ENCODE measurements at regions not wholly inside any gene's neighbourhood (a gene's known extent, or its start where the extent isn't known, plus 50 kb on each side); places are given as distances from the start of the nearest gene placed in this dataset.

DNA sequence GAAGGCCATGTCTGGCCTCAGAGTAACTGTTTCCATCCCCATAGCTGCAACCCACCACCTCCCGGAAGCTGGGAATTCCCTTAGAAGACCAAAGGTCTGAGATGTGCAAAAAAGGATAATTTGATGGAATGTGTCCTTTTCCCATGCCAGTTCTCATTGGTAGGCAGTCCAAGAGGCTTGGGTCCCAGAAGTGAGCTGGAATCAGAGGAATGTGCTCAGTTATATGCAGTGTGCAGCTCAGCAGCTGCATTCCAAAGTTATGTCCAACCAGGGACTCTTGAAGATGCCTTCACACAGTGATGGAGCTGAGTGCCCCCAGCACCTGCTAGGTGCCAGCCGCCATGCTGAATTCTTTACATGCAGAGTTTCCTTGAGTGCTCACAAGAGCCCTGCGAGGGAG, 583.9 kb upstream of the TBX3 start:
- DNase-seq: no peak
- H3K27ac ChIP-seq: no peak overlapping the region
- TF ChIP-seq, protein P1, sequence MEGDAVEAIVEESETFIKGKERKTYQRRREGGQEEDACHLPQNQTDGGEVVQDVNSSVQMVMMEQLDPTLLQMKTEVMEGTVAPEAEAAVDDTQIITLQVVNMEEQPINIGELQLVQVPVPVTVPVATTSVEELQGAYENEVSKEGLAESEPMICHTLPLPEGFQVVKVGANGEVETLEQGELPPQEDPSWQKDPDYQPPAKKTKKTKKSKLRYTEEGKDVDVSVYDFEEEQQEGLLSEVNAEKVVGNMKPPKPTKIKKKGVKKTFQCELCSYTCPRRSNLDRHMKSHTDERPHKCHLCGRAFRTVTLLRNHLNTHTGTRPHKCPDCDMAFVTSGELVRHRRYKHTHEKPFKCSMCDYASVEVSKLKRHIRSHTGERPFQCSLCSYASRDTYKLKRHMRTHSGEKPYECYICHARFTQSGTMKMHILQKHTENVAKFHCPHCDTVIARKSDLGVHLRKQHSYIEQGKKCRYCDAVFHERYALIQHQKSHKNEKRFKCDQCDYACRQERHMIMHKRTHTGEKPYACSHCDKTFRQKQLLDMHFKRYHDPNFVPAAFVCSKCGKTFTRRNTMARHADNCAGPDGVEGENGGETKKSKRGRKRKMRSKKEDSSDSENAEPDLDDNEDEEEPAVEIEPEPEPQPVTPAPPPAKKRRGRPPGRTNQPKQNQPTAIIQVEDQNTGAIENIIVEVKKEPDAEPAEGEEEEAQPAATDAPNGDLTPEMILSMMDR (IDR thresholded peaks at IDR 0.05; ENCODE audit: low read depth, low read length): no peak

DNA sequence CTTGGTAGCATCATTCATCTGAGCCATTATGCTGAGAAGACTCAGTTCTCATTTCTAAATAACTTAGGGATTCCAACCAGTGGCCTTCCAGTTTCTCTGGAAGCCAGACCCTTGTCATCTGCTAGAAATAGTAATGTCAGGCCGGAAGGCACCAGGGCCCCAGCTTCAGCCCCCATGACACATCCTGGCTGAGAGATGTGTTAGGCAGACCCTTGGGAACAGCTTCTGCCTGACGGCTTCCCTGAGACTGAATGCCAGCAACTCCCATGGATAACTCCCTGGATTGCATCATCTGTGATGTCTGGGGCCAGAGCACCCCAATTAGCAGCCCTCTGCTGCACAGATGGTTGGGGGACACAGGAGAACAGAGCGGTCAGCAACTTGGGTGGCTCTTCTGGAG, 583.5 kb upstream of the TBX3 start:
- Histone ChIP-seq H3K36me3 (no peaks in the 10 kb centered on the region), H3K27me3 (ENCODE audit: insufficient read depth, low read depth, severe bottlenecking) (no peaks in the 10 kb centered on the region), H3K4me3 (ENCODE audit: low read depth, low read length) (no peak overlapping the region), H3K9me3 (ENCODE audit: severe bottlenecking) (no peaks in the 10 kb centered on the region), H3K27ac (no peak overlapping the region)
- TF ChIP-seq, protein P1 (IDR thresholded peaks at IDR 0.05; ENCODE audit: low read depth, low read length): no peak
- DNase-seq: no peak

More for the DNA sequence above, 583.9 kb upstream of the TBX3 start:
- H3K36me3 ChIP-seq: no peaks in the 10 kb centered on the region
- H3K9me3 ChIP-seq (ENCODE audit: severe bottlenecking): no peaks in the 10 kb centered on the region
- H3K27me3 ChIP-seq (ENCODE audit: insufficient read depth, low read depth, severe bottlenecking): no peaks in the 10 kb centered on the region
- H3K4me3 ChIP-seq (ENCODE audit: low read depth, low read length): no peak overlapping the region

- no peak for DNase-seq
- H3K27ac ChIP-seq: no peak overlapping the region
- TF ChIP-seq, protein P1 (IDR thresholded peaks at IDR 0.05; ENCODE audit: low read depth, low read length): no peak
Measured at GRCh38 chr12:115264605-115265004, 580.6 kb upstream of the TBX3 start.

DNA sequence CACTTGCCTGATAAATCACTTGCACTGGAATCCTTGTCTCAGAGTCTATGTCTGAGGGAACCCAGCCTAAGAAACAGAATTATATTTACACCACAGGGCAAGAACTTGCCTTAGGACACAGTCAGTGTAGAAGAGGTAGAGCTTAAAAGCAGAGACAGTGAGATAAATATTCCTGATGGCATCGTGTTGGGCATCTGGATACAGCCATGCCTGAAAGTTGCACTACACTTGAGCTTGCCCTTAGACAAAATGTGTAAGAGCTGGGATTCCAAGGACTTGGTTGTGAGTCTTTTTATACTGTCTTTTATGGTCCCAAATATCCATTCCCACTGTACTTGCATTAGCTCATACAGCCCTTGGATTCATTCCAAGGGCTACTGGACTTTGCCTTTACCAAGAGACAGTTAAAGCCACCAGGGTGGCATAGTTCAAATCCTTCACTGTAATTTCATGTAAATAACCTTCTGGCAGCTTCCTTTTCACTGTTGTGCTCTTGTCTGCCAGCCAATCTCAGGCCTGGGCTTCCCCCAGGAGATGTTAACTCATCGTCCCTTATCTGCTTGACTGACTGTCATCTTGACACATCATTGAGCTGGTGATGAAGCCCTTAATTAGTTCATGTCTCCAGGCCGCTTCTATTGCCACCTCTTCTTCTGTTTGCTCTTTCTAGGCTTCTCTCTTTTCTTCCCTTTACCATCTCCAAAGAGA, 577.9 kb upstream of the TBX3 start:
- Histone ChIP-seq H3K4me3 (ENCODE audit: low read depth, low read length) (no peak overlapping the region), H3K27ac (no peak overlapping the region), H3K9me3 (ENCODE audit: severe bottlenecking) (no peaks in the 10 kb centered on the region), H3K27me3 (ENCODE audit: insufficient read depth, low read depth, severe bottlenecking) (no peaks in the 10 kb centered on the region), H3K36me3 (no peaks in the 10 kb centered on the region)
- DNase-seq: no peak
- TF ChIP-seq, protein P1 (IDR thresholded peaks at IDR 0.05; ENCODE audit: low read depth, low read length): no peak

More at GRCh38 chr12:115264605-115265004, 580.6 kb upstream of the TBX3 start:
- H3K36me3 ChIP-seq: no peaks in the 10 kb centered on the region
- no peaks in the 10 kb centered on the region for H3K9me3 ChIP-seq (ENCODE audit: severe bottlenecking)
- H3K4me3 ChIP-seq (ENCODE audit: low read depth, low read length): no peak overlapping the region
- H3K27me3 ChIP-seq (ENCODE audit: insufficient read depth, low read depth, severe bottlenecking): no peaks in the 10 kb centered on the region

- no peak overlapping the region for H3K4me3 ChIP-seq (ENCODE audit: low read depth, low read length)
- TF ChIP-seq, protein P1 (IDR thresholded peaks at IDR 0.05; ENCODE audit: low read depth, low read length): no peak
- no peak for DNase-seq
- H3K36me3 ChIP-seq: no peaks in the 10 kb centered on the region
- H3K9me3 ChIP-seq (ENCODE audit: severe bottlenecking): no peaks in the 10 kb centered on the region
- H3K27ac ChIP-seq: no peak overlapping the region
- no peaks in the 10 kb centered on the region for H3K27me3 ChIP-seq (ENCODE audit: insufficient read depth, low read depth, severe bottlenecking)
Measured at GRCh38 chr12:115260762-115261675, 577.0 kb upstream of the TBX3 start.

Data from WERI-Rb-1 (cell line).